ENCODE measurements at regions not wholly inside any gene's neighbourhood (a gene's known extent, or its start where the extent isn't known, plus 50 kb on each side); places are given as distances from the start of the nearest gene placed in this dataset.

- Histone ChIP-seq H3K36me3 (ENCODE audit: control insufficient read depth, low read length) (no peaks in the 10 kb centered on the region), H4K20me1 (ENCODE audit: control insufficient read depth, insufficient read depth, low read depth, low read length) (no peaks in the 10 kb centered on the region), H3K27me3 (ENCODE audit: control insufficient read depth, low read length) (no peaks in the 10 kb centered on the region), H3K4me1 (ENCODE audit: control insufficient read depth, low read length) (no peaks in the 10 kb centered on the region), H3K79me2 (ENCODE audit: control insufficient read depth, low read length) (no peaks in the 10 kb centered on the region), H3K9me2 (replicated peaks; ENCODE audit: control insufficient read depth, low read length) (no peaks in the 10 kb centered on the region), H3K4me2 (ENCODE audit: low read length) (no peak overlapping the region), H3K27ac (ENCODE audit: low read depth, low read length) (no peak overlapping the region), H3F3A (ENCODE audit: control insufficient read depth, insufficient read depth) (no peaks in the 10 kb centered on the region), H3K4me3 (ENCODE audit: low read length) (no peak overlapping the region), H3K9me3 (ENCODE audit: control insufficient read depth, insufficient read depth, low read length) (no peaks in the 10 kb centered on the region)
- TF ChIP-seq, protein P1, sequence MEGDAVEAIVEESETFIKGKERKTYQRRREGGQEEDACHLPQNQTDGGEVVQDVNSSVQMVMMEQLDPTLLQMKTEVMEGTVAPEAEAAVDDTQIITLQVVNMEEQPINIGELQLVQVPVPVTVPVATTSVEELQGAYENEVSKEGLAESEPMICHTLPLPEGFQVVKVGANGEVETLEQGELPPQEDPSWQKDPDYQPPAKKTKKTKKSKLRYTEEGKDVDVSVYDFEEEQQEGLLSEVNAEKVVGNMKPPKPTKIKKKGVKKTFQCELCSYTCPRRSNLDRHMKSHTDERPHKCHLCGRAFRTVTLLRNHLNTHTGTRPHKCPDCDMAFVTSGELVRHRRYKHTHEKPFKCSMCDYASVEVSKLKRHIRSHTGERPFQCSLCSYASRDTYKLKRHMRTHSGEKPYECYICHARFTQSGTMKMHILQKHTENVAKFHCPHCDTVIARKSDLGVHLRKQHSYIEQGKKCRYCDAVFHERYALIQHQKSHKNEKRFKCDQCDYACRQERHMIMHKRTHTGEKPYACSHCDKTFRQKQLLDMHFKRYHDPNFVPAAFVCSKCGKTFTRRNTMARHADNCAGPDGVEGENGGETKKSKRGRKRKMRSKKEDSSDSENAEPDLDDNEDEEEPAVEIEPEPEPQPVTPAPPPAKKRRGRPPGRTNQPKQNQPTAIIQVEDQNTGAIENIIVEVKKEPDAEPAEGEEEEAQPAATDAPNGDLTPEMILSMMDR (IDR thresholded peaks at IDR 0.05; ENCODE audit: low read depth, low read length, poor library complexity, severe bottlenecking) = no peak
- no peak for TF ChIP-seq EZH2phosphoT487 (IDR thresholded peaks at IDR 0.05; ENCODE audit: borderline replicate concordance, low read length)
Measured at GRCh38 chr5:57817001-57817453, 334.4 kb upstream of the ACTBL2 start.

GRCh38 chr5:57816108-57816507 lies 333.5 kb upstream of the ACTBL2 start:
- TF ChIP-seq, protein P1 (IDR thresholded peaks at IDR 0.05; ENCODE audit: low read depth, low read length, poor library complexity, severe bottlenecking) = no peak
- TF ChIP-seq EZH2phosphoT487 (IDR thresholded peaks at IDR 0.05; ENCODE audit: borderline replicate concordance, low read length) = no peak
- Histone ChIP-seq H3K9me2 (replicated peaks; ENCODE audit: control insufficient read depth, low read length) (no peaks in the 10 kb centered on the region; the same call in 1 of the 2 replicates), H3F3A (ENCODE audit: control insufficient read depth, insufficient read depth) (no peaks in the 10 kb centered on the region), H3K27ac (ENCODE audit: low read depth, low read length) (no peak overlapping the region), H3K4me3 (ENCODE audit: low read length) (no peak overlapping the region), H3K4me2 (ENCODE audit: low read length) (no peak overlapping the region), H3K4me1 (ENCODE audit: control insufficient read depth, low read length) (no peaks in the 10 kb centered on the region), H3K9me3 (ENCODE audit: control insufficient read depth, insufficient read depth, low read length) (no peaks in the 10 kb centered on the region), H4K20me1 (ENCODE audit: control insufficient read depth, insufficient read depth, low read depth, low read length) (no peaks in the 10 kb centered on the region), H3K27me3 (ENCODE audit: control insufficient read depth, low read length) (no peaks in the 10 kb centered on the region), H3K79me2 (ENCODE audit: control insufficient read depth, low read length) (no peaks in the 10 kb centered on the region), H3K36me3 (ENCODE audit: control insufficient read depth, low read length) (no peaks in the 10 kb centered on the region)

GRCh38 chr5:57805732-57806131 lies 323.1 kb upstream of the ACTBL2 start:
- H3K27me3 ChIP-seq (ENCODE audit: control insufficient read depth, low read length) = no peaks in the 10 kb centered on the region
- H3K36me3 ChIP-seq (ENCODE audit: control insufficient read depth, low read length) = no peaks in the 10 kb centered on the region
- H3K4me1 ChIP-seq (ENCODE audit: control insufficient read depth, low read length) = no peaks in the 10 kb centered on the region
- no peak overlapping the region for H3K4me2 ChIP-seq (ENCODE audit: low read length)
- no peaks in the 10 kb centered on the region for H3F3A ChIP-seq (ENCODE audit: control insufficient read depth, insufficient read depth)
- H3K4me3 ChIP-seq (ENCODE audit: low read length) = no peak overlapping the region
- no peak overlapping the region for H3K27ac ChIP-seq (ENCODE audit: low read depth, low read length)
- H3K9me3 ChIP-seq (ENCODE audit: control insufficient read depth, insufficient read depth, low read length) = no peaks in the 10 kb centered on the region
- TF ChIP-seq EZH2phosphoT487 (IDR thresholded peaks at IDR 0.05; ENCODE audit: borderline replicate concordance, low read length) = no peak
- TF ChIP-seq, protein P1 (IDR thresholded peaks at IDR 0.05; ENCODE audit: low read depth, low read length, poor library complexity, severe bottlenecking) = no peak
- H3K9me2 ChIP-seq (replicated peaks; ENCODE audit: control insufficient read depth, low read length) = no peaks in the 10 kb centered on the region
- no peaks in the 10 kb centered on the region for H4K20me1 ChIP-seq (ENCODE audit: control insufficient read depth, insufficient read depth, low read depth, low read length)
- H3K79me2 ChIP-seq (ENCODE audit: control insufficient read depth, low read length) = no peaks in the 10 kb centered on the region

All from DOHH2 (cell line).